ENCODE measurements at regions not wholly inside any gene's neighbourhood (a gene's known extent, or its start where the extent isn't known, plus 50 kb on each side); places are given as distances from the start of the nearest gene placed in this dataset.

GRCh38 chr22:47548953-47549740, 786.7 kb downstream of the TBC1D22A start:
- TF ChIP-seq POLR2AphosphoS5 (IDR thresholded peaks at IDR 0.05; ENCODE audit: low read depth) (no peak), STAT1 (IDR thresholded peaks at IDR 0.05; ENCODE audit: unreplicated experiment) (no peak), CTCF (conservative IDR thresholded peaks at IDR 0.05; ENCODE audit: low read depth in 2 of 2) (no peak), EZH2 (IDR thresholded peaks at IDR 0.05; ENCODE audit: low read depth, unreplicated experiment) (no peak), EZH2phosphoT487 (IDR thresholded peaks at IDR 0.05; ENCODE audit: unreplicated experiment) (no peak)

Data from GM23338 (cell line).